NCI-H1694 (cell line): ENCODE measurements at regions not wholly inside any gene's neighbourhood (a gene's known extent, or its start where the extent isn't known, plus 50 kb on each side); places are given as distances from the start of the nearest gene placed in this dataset.

Source experiments
- DNase-seq: peaks from one replicate; lab custom pipeline; 2025; lab: John Stamatoyannopoulos, UW

DNA sequence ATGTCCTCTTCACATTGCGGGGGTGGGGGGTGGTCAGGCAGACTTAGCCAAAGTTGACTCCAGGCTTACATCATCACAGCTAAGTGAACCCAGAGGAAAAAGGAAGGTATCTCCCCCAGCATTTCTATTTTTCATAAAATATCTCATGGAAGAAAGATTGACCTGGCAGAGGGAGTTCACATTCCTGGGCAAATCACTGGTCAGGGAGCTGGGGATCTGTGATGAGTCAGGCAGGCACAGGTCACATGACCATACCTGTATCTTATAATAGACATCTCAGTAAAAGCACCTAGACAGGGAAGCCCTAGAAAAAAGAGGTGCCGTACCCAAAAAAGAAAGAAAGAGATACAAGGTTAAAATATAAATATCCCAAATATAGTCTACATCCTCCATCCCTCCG lies 57.3 kb upstream of the WWC1 start:
- DNase-seq, result no peak

DNA sequence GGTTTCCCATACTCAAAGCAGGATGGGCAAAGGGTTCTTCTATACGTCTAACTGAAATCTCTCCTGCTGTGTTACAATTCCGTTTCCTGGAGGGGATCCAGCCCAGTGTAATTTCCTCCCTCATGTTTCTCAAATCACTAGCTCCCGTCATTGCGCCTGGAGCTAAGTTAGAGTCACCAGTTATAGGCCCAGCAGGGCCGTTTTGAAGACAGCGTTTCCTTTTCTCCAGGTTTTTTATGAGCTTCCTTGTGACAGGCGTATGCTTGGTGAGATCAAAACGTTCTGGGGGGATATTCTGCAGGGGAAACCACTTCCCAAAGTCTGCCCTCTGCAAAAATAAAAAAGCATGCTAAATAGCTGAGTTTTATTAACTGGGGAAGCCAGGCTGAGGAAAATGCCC lies 53.0 kb upstream of the WWC1 start:
- no peak for DNase-seq

DNA sequence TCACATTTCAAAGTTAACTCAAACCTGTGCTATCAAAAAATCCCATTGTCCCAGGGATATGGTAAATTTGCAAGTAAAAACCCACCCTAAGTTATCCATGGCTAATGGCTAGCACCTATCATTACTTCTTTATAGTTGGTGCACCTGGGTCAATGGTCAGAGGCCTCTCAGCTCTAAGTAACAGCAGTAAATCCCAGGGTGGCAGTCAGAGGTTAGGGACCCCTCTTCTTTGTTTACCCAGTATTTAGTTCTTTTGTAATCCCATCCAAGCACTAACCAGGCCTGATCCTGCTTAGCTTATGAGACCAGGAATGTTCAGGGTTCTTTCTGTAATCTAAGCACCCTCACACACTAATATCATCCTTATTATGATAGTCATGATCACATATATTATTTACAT lies 52.1 kb upstream of the WWC1 start:
- no peak for DNase-seq
